ENCODE measurements at regions not wholly inside any gene's neighbourhood (a gene's known extent, or its start where the extent isn't known, plus 50 kb on each side); places are given as distances from the start of the nearest gene placed in this dataset.
"Not testable (repeated sequence)": the region's sequence is repeated elsewhere in the genome, so short reads cannot be mapped to it uniquely, and the experiment has no call there.

GRCh38 chr2:89113286-89113685, 421.8 kb downstream of the RPIA start:
- TF ChIP-seq POLR2AphosphoS5 (IDR thresholded peaks at IDR 0.05; ENCODE audit: low read depth); CTCF (IDR thresholded peaks at IDR 0.05; ENCODE audit: insufficient read depth, low read length); REST (IDR thresholded peaks at IDR 0.05; ENCODE audit: insufficient replicate concordance, low read depth): not testable (repeated sequence)

Data from HL-60 (cell line).